ENCODE measurements at regions not wholly inside any gene's neighbourhood (a gene's known extent, or its start where the extent isn't known, plus 50 kb on each side); places are given as distances from the start of the nearest gene placed in this dataset.
A peak's percentile ranks its signal among the peaks of the same experiment; 100 is the strongest.

DNA sequence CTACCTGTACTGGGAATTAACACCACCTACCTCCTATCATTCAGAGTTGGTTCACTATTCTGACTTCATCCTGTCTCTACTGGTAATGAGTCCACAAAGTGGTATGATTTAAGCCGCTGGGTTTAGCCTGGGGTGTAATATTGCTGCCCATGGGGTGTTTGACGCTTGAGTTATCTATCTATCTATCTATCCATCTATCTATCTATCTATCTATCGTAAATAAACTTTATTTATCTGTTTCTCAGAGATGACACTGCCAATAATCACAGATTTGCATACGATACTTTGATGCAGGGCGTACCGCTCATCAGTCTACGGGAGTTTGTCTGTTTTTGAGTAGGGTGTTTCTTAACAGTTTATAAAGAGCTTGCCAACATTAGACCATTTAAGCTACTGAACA, 73.6 kb upstream of the ZNF184 start:
- TF ChIP-seq, protein P1, sequence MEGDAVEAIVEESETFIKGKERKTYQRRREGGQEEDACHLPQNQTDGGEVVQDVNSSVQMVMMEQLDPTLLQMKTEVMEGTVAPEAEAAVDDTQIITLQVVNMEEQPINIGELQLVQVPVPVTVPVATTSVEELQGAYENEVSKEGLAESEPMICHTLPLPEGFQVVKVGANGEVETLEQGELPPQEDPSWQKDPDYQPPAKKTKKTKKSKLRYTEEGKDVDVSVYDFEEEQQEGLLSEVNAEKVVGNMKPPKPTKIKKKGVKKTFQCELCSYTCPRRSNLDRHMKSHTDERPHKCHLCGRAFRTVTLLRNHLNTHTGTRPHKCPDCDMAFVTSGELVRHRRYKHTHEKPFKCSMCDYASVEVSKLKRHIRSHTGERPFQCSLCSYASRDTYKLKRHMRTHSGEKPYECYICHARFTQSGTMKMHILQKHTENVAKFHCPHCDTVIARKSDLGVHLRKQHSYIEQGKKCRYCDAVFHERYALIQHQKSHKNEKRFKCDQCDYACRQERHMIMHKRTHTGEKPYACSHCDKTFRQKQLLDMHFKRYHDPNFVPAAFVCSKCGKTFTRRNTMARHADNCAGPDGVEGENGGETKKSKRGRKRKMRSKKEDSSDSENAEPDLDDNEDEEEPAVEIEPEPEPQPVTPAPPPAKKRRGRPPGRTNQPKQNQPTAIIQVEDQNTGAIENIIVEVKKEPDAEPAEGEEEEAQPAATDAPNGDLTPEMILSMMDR (IDR thresholded peaks at IDR 0.05; ENCODE audit: low read depth, low read length) = no peak
- H3K4me3 ChIP-seq (ENCODE audit: low read depth, low read length) = no peak overlapping the region

DNA sequence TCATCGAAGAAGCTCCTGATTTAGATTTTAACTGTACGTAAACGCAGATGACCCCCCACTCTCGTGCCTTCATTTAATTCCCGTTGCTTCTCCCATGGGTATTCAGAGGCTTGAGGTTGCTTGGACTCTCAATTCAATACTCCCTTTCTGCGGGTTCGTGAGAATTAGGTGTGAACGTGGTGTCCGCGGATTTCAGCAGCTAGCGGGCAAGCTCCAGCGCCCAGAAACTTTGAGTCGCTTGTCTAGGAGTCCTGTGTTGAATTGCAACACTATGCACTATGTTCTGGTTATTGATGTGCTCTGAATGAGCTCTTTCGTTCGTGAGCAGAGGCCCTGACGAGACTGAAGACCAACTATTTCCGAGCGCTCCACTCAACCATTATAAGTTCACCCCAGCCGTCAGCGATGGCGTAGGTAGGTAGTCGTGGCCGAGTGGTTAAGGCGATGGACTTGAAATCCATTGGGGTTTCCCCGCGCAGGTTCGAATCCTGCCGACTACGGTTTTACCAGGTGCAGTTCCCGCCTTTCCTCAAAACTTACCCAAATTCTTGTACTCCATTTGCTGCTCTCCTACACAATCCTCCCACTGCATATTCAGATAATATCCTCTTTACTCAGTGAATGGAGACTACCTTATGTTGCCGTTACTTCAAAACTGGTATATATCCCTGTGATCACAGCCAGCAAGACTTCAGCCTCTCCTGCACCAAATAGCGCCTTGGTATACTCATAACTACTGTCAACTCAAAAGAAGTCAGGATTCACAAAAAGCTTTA, 72.6 kb upstream of the ZNF184 start:
- peak overlapping the region; percentile 61 for H3K4me3 ChIP-seq (ENCODE audit: low read depth, low read length)

DNA sequence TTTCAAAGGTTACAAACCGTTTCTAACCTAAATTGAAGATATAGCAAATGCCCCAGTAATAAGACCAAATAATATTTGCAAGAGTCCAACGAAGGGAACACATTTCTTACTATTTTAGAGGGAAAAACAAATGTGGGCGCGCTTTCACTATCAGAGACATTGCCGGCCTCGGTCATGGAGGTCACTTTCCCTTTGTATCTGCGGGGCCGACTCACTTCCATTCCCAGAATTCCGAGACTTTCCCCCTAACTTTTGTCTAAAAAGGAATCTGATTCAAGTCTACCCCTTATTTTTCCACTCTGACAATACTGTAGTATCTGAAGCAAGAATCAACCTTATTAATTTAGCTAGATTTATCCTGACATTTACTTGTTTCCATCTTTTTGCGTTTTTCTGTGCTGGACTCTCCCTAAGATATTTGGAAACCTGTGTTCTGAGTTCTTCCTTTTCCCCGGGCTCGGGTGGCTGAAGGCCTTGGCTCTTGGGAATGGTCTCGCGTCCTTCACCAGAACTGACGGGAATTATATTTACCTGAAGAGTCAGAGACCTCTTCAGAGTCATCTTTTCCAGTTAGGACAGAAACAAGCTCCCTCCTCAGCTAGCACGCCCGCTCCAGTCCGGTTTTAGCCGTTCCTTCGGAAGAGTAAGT, 71.8 kb upstream of the ZNF184 start:
- TF ChIP-seq, protein P1 (IDR thresholded peaks at IDR 0.05; ENCODE audit: low read depth, low read length) = no peak

More for the DNA sequence above, 72.6 kb upstream of the ZNF184 start:
- TF ChIP-seq, protein P1 (IDR thresholded peaks at IDR 0.05; ENCODE audit: low read depth, low read length) = no peak

DNA sequence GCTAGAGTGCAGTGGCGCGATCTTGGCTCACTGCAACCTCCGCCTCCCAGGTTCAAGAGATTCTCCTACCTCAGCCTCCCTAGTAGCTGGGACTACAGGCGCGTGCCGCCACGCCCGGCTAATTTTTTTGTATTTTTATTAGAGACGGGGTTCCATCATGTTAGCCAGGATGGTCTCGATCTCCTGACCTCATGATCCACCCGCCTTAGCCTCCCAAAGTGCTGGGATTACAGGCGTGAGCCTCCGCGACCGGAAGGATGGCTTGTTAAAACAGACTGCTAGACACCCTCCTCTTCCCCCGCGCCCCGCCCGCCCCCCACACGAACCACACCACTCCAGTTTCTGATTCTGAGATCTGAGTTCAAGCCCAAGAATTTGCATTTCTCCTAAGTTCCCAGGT, 71.2 kb upstream of the ZNF184 start:
- peak overlapping the region; percentile 61 for H3K4me3 ChIP-seq (ENCODE audit: low read depth, low read length)

More for the DNA sequence above, 71.8 kb upstream of the ZNF184 start:
- peak overlapping the region; percentile 61 for H3K4me3 ChIP-seq (ENCODE audit: low read depth, low read length)

DNA sequence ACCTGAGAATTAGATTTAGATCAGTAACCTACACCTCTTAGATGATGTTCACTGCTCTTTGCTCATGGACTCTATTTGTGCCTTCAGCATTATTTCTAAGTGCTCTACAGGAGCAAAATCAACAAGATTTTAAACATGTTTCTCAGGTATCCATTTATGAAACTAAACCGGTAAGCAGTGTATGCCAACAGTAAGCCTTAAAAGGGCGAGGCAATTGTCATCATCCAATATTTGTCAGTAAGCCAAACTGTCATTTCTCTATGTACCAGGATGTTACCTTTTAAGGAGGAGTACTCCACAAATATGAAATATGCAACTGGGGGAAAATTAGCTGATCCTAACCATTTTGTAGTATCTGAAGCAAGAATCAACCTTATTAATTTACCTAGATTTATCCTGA, 69.6 kb upstream of the ZNF184 start:
- no peak overlapping the region for H3K4me3 ChIP-seq (ENCODE audit: low read depth, low read length)

DNA sequence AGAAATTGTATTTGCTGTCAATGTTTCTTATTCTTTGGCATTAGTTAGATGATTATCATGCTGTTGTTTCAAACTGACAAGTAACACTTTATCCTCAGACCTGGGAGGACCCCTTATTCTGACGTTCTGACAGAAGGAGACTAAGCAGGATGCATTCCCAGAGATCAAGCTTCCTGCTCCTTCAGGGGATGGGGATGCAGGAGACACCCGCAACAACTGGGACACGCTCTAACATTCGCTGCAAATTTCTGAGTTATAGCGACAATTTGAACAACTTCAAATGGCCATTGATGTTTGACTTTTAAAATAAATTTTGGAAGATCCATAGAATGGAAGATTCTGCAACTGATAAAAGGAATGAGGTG, 69.0 kb upstream of the ZNF184 start:
- no peak overlapping the region for H3K4me3 ChIP-seq (ENCODE audit: low read depth, low read length)
- TF ChIP-seq, protein P1 (IDR thresholded peaks at IDR 0.05; ENCODE audit: low read depth, low read length) = no peak

More for the DNA sequence above, 69.6 kb upstream of the ZNF184 start:
- TF ChIP-seq, protein P1 (IDR thresholded peaks at IDR 0.05; ENCODE audit: low read depth, low read length) = no peak

DNA sequence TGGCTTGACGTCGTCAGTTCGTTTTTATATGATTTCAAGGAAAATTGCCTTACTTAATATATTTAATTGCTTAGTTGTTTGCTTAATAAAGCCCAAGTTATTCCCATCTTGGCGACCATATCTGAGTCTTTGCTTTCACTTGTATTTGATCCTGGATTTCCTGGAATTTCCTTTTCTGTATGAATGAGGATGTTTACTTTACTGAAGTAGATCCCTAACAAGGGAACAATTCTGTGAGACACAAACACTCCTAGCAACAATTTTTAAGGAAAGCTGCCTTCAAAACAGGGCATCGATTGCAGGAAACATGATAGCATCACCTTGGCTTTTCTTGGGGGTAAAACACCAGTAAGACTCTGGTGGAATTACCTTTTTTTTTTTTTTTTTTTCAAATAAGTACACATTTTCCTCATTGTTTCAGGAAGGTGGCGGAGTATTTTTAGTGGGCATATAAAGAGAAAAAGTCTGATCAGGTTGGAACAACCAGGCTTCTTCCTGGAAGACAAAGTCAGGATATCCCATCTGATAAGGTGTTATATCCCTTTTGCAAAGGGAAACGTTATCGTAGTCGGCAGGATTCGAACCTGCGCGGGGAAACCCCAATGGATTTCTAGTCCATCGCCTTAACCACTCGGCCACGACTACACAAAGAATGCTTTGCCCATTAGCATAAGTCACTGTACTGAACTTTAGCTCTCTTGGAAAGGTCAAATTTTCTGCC, 68.5 kb upstream of the ZNF184 start:
- H3K4me3 ChIP-seq (ENCODE audit: low read depth, low read length) = no peak overlapping the region
- TF ChIP-seq, protein P1 (IDR thresholded peaks at IDR 0.05; ENCODE audit: low read depth, low read length) = no peak
